B cell (primary cell): ENCODE measurements at regions not wholly inside any gene's neighbourhood (a gene's known extent, or its start where the extent isn't known, plus 50 kb on each side); places are given as distances from the start of the nearest gene placed in this dataset.

ENCODE experiments used
- ATAC-seq: fragments of 200-7000 bp; cut with Tn5 transposase; one replicate; pipeline ENCODE4 v1.10.0; 2021; ENCODE audit warnings: low read depth, mild to moderate bottlenecking, moderate number of reproducible peaks, moderate library complexity
- CTCF ChIA-PET: fragments of 350-600 bp; sonication (Branson Sonifier 250); formaldehyde crosslinking; loops from one replicate; lab custom pipeline; 2021; ENCODE audit warnings: antibody characterized with exemption, inconsistent platforms; lab: Charles Lee
- POLR2A ChIA-PET: fragments of 350-600 bp; sonication (Branson Sonifier 250); formaldehyde crosslinking; loops from one replicate; lab custom pipeline; 2021; ENCODE audit warnings: antibody characterized with exemption; lab: Charles Lee
- DNase-seq: peaks from one replicate; pipeline ENCODE4 v3.0.0; 2013
- H2AFZ ChIP-seq: 2 replicates; pipeline ENCODE4 v1.6.1; 2012; ENCODE audit warnings: mild to moderate bottlenecking, low read depth, low read length; ENCODE audit not compliant: insufficient read depth, poor library complexity, severe bottlenecking
- H3K27ac ChIP-seq, 2 donors: 1 replicate in 1 of 2; 2 replicates in 1 of 2; pipeline ENCODE4 v1.5.1; 2012 to 2013; ENCODE audit warnings: low read length in 2 of 2, mild to moderate bottlenecking in 2 of 2, moderate library complexity in 1 of 2
- H3K27me3 ChIP-seq, 4 experiments: fragments of 200-600 bp in 1 of 4; sonication (generic) in 1 of 4; replicated peaks in 1 of 4; 1 replicate in 2 of 4; 2 replicates in 2 of 4; pipeline versions ENCODE4 v1.6.1 to v1.7.0; 2013 to 2016; ENCODE audit warnings: low read length in 3 of 4, mild to moderate bottlenecking in 2 of 4, mixed read lengths in 1 of 4, moderate library complexity in 1 of 4; ENCODE audit not compliant: insufficient read depth in 4 of 4, control insufficient read depth in 3 of 4; ENCODE audit errors: control extremely low read depth in 1 of 4
- H3K36me3 ChIP-seq, 2 experiments: replicated peaks in 1 of 2; 1 replicate in 1 of 2; 2 replicates in 1 of 2; pipeline versions ENCODE4 v1.6.1 to v1.7.1; 2013; ENCODE audit warnings: low read length in 1 of 2; ENCODE audit not compliant: insufficient read depth in 2 of 2, control insufficient read depth in 1 of 2; ENCODE audit errors: control extremely low read depth in 1 of 2, extremely low read depth in 1 of 2
- H3K4me1 ChIP-seq, 2 donors: fragments of 200-600 bp in 1 of 2; sonication (generic) in 1 of 2; 1 replicate in 1 of 2; 2 replicates in 1 of 2; pipeline versions ENCODE4 v1.5.1 to v1.6.1; 2013 to 2017; ENCODE audit warnings: low read length in 2 of 2; ENCODE audit not compliant: control insufficient read depth in 2 of 2, insufficient read depth in 2 of 2
- H3K4me2 ChIP-seq: replicated peaks from 2 replicates; pipeline ENCODE3; 2012; ENCODE audit warnings: mild to moderate bottlenecking, low read depth, low read length; ENCODE audit not compliant: poor library complexity, severe bottlenecking
- H3K4me3 ChIP-seq, 5 experiments: fragments of 200-600 bp in 1 of 5; sonication (generic) in 1 of 5; 1 replicate in 3 of 5; 2 replicates in 2 of 5; pipeline versions ENCODE4 v1.5.1 to v1.7.0; 2011 to 2016; ENCODE audit warnings: low read length in 4 of 5, mild to moderate bottlenecking in 4 of 5, low read depth in 2 of 5, control low read depth in 1 of 5, moderate library complexity in 1 of 5; ENCODE audit not compliant: insufficient read depth in 1 of 5; ENCODE audit errors: control extremely low read depth in 1 of 5, extremely low read depth in 1 of 5
- H3K79me2 ChIP-seq: fragments of 200-600 bp; sonication (generic); one replicate; pipeline ENCODE4 v1.6.0; 2016; ENCODE audit warnings: low read length; ENCODE audit not compliant: control insufficient read depth, insufficient read depth
- H3K9ac ChIP-seq: fragments of 200-600 bp; sonication (generic); 2 replicates; pipeline ENCODE4 v1.6.1; 2017; ENCODE audit warnings: mild to moderate bottlenecking, low read length, moderate library complexity
- H3K9me3 ChIP-seq, 3 donors: one replicate each; pipeline versions ENCODE4 v1.6.1 to v1.7.1; 2013; ENCODE audit warnings: low read length in 2 of 3; ENCODE audit not compliant: control insufficient read depth in 2 of 3, insufficient read depth in 1 of 3; ENCODE audit errors: control extremely low read depth in 1 of 3
- H4K20me1 ChIP-seq: 2 replicates; pipeline ENCODE4 v1.6.0; 2012; ENCODE audit warnings: mild to moderate bottlenecking, low read length; ENCODE audit not compliant: insufficient read depth, control insufficient read depth, poor library complexity, severe bottlenecking
- H3K27ac Mint-ChIP-seq: one replicate; pipeline ENCODE4 v1.8.0; 2021; ENCODE audit warnings: mixed read lengths
- H3K27me3 Mint-ChIP-seq: one replicate; pipeline ENCODE4 v1.8.0; 2021; ENCODE audit warnings: mixed read lengths
- H3K4me1 Mint-ChIP-seq: one replicate; pipeline ENCODE4 v1.8.0; 2021; ENCODE audit warnings: mixed read lengths
- H3K4me3 Mint-ChIP-seq: one replicate; pipeline ENCODE4 v1.8.0; 2021; ENCODE audit warnings: mixed read lengths
- H3K9me3 Mint-ChIP-seq: one replicate; pipeline ENCODE4 v1.8.0; 2022; ENCODE audit warnings: mixed read lengths; ENCODE audit not compliant: insufficient read depth
- EZH2 ChIP-seq: IDR thresholded peaks from 2 replicates; pipeline ENCODE4 v1.6.1; 2012; ENCODE audit warnings: borderline replicate concordance, low read depth, mild to moderate bottlenecking, moderate library complexity, low read length; ENCODE audit not compliant: insufficient read depth, poor library complexity, severe bottlenecking
- whole genome bisulfite sequencing: methylation state at CpG from one replicate; pipeline ENCODE4 v1.1.5; 2013; ENCODE audit warnings: missing lambda C conversion rate; ENCODE audit not compliant: insufficient coverage; 5-methylcytosine and 5-hydroxymethylcytosine counted together
- intact Hi-C: fragments of 100-400 bp; cut with micrococcal nuclease; formaldehyde crosslinking; loops from one replicate; pipeline ENCODE4 v1.10.0; 2022
- TF ChIP-seq, protein P1 (sequence below): fragments of 200-600 bp; IDR thresholded peaks from one replicate; pipeline ENCODE4 v1.8.0; 2022; ENCODE audit warnings: antibody characterized with exemption, mild to moderate bottlenecking

DNA sequence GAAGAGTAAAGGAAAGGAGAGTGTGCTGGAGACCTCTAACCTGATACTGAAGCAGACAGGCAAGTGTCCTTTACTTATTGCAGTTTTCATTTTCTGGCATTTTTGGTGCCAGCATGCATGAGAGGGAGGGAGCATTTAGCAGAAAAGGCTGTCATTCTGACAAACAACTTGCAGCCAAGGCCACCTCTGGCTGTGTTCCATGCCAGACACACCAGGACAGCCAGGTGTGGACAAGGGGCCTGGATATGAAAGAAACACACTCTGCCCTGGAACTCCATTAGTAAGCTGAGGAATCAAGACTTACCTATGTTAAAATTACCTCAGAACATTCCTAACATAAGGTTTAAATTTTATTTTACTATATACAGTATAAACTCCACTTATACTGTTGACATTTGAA is 365.4 kb upstream of the CAMK1G start:
- Histone ChIP-seq H3K9ac (no peak overlapping the region), H3K27me3 (peaks cover 0 to 3% (median 0%) of the 10 kb centered on the region in 4 experiments), H4K20me1 (no peaks in the 10 kb centered on the region), H3K4me3 (no peak overlapping the region), H3K79me2 (no peaks in the 10 kb centered on the region), H2AFZ (no peak overlapping the region), H3K36me3 (no peaks in the 10 kb centered on the region), H3K27ac (no peak overlapping the region), H3K4me1 (no peaks in the 10 kb centered on the region), H3K9me3 (peaks cover 0 to 17% (median 1%) of the 10 kb centered on the region in 3 donors), H3K4me2 (no peak overlapping the region)
- Mint-ChIP-seq H3K4me3 (no peak overlapping the region), H3K27ac (no peak overlapping the region), H3K4me1 (no peaks in the 10 kb centered on the region), H3K9me3 (no peaks in the 10 kb centered on the region), H3K27me3 (peaks cover 6% of the 10 kb centered on the region)
- intact Hi-C loops, result no loop called here
- CTCF ChIA-PET, result no interaction called here
- ATAC-seq (no peak), DNase-seq (no peak)
- TF ChIP-seq, protein P1, sequence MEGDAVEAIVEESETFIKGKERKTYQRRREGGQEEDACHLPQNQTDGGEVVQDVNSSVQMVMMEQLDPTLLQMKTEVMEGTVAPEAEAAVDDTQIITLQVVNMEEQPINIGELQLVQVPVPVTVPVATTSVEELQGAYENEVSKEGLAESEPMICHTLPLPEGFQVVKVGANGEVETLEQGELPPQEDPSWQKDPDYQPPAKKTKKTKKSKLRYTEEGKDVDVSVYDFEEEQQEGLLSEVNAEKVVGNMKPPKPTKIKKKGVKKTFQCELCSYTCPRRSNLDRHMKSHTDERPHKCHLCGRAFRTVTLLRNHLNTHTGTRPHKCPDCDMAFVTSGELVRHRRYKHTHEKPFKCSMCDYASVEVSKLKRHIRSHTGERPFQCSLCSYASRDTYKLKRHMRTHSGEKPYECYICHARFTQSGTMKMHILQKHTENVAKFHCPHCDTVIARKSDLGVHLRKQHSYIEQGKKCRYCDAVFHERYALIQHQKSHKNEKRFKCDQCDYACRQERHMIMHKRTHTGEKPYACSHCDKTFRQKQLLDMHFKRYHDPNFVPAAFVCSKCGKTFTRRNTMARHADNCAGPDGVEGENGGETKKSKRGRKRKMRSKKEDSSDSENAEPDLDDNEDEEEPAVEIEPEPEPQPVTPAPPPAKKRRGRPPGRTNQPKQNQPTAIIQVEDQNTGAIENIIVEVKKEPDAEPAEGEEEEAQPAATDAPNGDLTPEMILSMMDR, result no peak
- no peak for TF ChIP-seq EZH2
- POLR2A ChIA-PET, result no interaction called here

DNA sequence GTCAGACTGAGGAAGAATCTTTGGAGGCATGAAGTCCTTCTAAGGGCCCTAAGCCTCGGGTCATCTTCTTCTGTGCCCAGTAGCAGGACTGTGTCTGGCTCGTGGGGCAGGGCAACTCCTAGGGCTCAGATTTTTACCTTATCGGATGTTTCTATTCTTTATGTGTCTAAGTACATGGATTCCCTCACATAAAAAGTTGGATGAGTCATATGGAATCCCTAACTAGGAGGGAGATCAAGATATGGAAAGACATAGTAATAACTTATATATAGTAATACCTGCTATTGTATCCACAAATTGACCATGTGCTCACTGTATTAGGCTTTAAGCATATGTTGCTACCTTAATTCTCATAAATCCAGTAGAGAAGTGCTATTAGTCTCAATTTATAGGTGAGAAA is 364.5 kb upstream of the CAMK1G start:
- Histone ChIP-seq H2AFZ (no peak overlapping the region), H3K4me2 (no peak overlapping the region), H3K4me3 (no peak overlapping the region), H3K27ac (no peak overlapping the region), H3K27me3 (peaks cover 0 to 3% (median 0%) of the 10 kb centered on the region in 4 experiments), H3K9me3 (peaks cover 0 to 17% (median 1%) of the 10 kb centered on the region in 3 donors), H3K79me2 (no peaks in the 10 kb centered on the region), H3K36me3 (no peaks in the 10 kb centered on the region), H4K20me1 (no peaks in the 10 kb centered on the region), H3K4me1 (no peaks in the 10 kb centered on the region), H3K9ac (no peak overlapping the region)
- TF ChIP-seq, protein P1, result no peak
- TF ChIP-seq EZH2, result no peak
- Mint-ChIP-seq H3K4me1 (peaks cover 1% of the 10 kb centered on the region), H3K9me3 (no peaks in the 10 kb centered on the region), H3K27me3 (peaks cover 6% of the 10 kb centered on the region), H3K27ac (no peak overlapping the region), H3K4me3 (no peak overlapping the region)
- ATAC-seq, result no peak
- no peak for DNase-seq
- intact Hi-C loops, result no loop called here
- 74% methylated on average over 2 of the region's 3 CpGs for WGBS
- ChIA-PET CTCF (no interaction called here), POLR2A (no interaction called here)
